ENCODE measurements at regions not wholly inside any gene's neighbourhood (a gene's known extent, or its start where the extent isn't known, plus 50 kb on each side); places are given as distances from the start of the nearest gene placed in this dataset.

DNA sequence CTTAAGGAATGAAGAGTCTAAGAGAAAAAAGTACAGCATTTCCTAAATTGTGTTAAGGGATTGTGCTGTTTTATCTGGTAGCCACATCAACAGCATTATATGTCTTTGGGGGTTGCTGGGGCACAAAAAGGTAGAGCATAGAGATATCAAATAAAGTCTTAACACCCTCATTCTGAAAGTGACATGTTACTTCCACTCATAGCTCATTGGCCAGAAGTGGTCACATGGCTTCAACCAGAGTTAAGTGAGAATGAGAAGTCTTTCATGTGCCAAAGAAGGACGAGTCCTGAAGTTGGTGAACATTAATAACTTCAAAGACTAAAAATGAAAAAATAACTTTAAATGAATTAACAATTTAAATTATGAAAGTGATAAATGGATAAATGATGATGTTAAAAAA lies 175.7 kb upstream of the ZEB2 start:
- TF ChIP-seq, protein P1, sequence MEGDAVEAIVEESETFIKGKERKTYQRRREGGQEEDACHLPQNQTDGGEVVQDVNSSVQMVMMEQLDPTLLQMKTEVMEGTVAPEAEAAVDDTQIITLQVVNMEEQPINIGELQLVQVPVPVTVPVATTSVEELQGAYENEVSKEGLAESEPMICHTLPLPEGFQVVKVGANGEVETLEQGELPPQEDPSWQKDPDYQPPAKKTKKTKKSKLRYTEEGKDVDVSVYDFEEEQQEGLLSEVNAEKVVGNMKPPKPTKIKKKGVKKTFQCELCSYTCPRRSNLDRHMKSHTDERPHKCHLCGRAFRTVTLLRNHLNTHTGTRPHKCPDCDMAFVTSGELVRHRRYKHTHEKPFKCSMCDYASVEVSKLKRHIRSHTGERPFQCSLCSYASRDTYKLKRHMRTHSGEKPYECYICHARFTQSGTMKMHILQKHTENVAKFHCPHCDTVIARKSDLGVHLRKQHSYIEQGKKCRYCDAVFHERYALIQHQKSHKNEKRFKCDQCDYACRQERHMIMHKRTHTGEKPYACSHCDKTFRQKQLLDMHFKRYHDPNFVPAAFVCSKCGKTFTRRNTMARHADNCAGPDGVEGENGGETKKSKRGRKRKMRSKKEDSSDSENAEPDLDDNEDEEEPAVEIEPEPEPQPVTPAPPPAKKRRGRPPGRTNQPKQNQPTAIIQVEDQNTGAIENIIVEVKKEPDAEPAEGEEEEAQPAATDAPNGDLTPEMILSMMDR (IDR thresholded peaks at IDR 0.05): no peak
- no peak for TF ChIP-seq POLR2AphosphoS5 (IDR thresholded peaks at IDR 0.05; ENCODE audit: low read depth, low read length)
- no peak for TF ChIP-seq SIN3A (IDR thresholded peaks at IDR 0.05; ENCODE audit: borderline replicate concordance, insufficient read depth, low read depth, low read length)
- TF ChIP-seq, protein P2, sequence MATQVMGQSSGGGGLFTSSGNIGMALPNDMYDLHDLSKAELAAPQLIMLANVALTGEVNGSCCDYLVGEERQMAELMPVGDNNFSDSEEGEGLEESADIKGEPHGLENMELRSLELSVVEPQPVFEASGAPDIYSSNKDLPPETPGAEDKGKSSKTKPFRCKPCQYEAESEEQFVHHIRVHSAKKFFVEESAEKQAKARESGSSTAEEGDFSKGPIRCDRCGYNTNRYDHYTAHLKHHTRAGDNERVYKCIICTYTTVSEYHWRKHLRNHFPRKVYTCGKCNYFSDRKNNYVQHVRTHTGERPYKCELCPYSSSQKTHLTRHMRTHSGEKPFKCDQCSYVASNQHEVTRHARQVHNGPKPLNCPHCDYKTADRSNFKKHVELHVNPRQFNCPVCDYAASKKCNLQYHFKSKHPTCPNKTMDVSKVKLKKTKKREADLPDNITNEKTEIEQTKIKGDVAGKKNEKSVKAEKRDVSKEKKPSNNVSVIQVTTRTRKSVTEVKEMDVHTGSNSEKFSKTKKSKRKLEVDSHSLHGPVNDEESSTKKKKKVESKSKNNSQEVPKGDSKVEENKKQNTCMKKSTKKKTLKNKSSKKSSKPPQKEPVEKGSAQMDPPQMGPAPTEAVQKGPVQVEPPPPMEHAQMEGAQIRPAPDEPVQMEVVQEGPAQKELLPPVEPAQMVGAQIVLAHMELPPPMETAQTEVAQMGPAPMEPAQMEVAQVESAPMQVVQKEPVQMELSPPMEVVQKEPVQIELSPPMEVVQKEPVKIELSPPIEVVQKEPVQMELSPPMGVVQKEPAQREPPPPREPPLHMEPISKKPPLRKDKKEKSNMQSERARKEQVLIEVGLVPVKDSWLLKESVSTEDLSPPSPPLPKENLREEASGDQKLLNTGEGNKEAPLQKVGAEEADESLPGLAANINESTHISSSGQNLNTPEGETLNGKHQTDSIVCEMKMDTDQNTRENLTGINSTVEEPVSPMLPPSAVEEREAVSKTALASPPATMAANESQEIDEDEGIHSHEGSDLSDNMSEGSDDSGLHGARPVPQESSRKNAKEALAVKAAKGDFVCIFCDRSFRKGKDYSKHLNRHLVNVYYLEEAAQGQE (IDR thresholded peaks at IDR 0.05; ENCODE audit: insufficient read depth in 1 of 2, low read depth in 2 of 2, low read length in 1 of 2): no peak
